Tibial nerve (tissue), 3 donors: ENCODE measurements at regions not wholly inside any gene's neighbourhood (a gene's known extent, or its start where the extent isn't known, plus 50 kb on each side); places are given as distances from the start of the nearest gene placed in this dataset.

Experiments
- CTCF ChIP-seq, 5 experiments: fragments of 200-600 bp in 3 of 5; fragments of 450-650 bp in 2 of 5; sonication (generic) in 3 of 5; IDR thresholded peaks; one replicate each; pipeline ENCODE4 v1.5.1; 2016 to 2019; ENCODE audit warnings: antibody characterized with exemption in 5 of 5, mild to moderate bottlenecking in 3 of 5, moderate library complexity in 2 of 5
- POLR2A ChIP-seq, 2 donors: fragments of 450-650 bp; IDR thresholded peaks; one replicate each; pipeline ENCODE4 v1.6.1; 2017; ENCODE audit warnings: antibody characterized with exemption in 2 of 2, mild to moderate bottlenecking in 2 of 2, moderate library complexity in 2 of 2

- no peak for TF ChIP-seq POLR2A (IDR thresholded peaks at IDR 0.05)
- TF ChIP-seq CTCF (IDR thresholded peaks at IDR 0.05) = no peak
Observed at GRCh38 chr18:22700920-22701319, 232.2 kb upstream of the RBBP8 start.
